ENCODE measurements at regions not wholly inside any gene's neighbourhood (a gene's known extent, or its start where the extent isn't known, plus 50 kb on each side); places are given as distances from the start of the nearest gene placed in this dataset.

DNA sequence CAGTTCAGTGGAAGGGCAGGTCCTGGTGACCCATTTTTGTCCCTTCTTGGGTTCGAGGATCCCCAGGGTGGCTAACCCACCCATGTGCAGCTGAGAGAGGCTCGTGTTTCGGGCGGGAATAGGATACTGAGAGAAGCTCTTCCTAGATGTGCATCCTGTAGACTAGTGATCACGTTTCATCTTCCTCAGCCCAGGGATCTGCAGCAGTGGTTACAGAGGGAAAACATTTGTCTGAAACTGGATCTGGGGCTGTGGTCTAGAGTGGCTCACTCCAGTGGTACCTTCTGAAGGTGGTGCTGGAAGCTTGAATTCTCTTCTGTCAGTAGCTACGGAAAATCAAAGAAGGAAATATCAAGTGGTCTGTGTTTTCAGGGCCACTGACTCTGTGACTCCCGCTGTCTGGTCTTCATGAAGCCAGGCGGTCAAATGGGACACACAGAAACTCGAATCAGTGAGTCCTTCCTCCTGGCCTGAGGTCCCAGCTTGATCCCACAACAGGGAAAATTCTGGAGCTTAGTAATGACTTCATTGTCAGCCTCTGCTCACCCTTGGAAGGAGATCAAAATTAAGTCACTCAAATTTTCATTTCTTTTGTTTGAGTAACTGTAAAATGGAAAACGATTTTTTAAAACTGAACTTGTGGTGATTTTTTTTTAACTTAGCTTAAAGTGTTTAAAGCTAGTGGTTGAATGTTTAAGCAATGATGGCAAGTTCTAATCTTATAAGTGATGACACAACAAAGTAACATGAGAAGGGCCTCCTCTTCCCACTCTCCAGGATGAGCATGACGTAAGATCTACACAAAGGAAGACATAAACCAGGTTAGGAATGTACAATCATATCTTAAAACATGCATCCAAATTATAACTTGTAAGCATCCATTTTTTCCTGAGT, 469.3 kb upstream of the KLF6 start:
- Histone ChIP-seq H3K4me3 (ENCODE audit: low read depth, low read length) (no peak overlapping the region), H3K27me3 (ENCODE audit: control insufficient read depth, insufficient read depth, low read length) (no peaks in the 10 kb centered on the region), H3K27ac (ENCODE audit: low read depth, low read length) (no peak overlapping the region), H3K36me3 (ENCODE audit: control insufficient read depth, insufficient read depth, low read length) (no peaks in the 10 kb centered on the region), H3K4me1 (ENCODE audit: control insufficient read depth, insufficient read depth, low read length) (no peaks in the 10 kb centered on the region), H3K9me3 (ENCODE audit: control insufficient read depth, insufficient read depth, low read length) (no peaks in the 10 kb centered on the region), H3K9ac (ENCODE audit: low read depth, low read length) (no peak overlapping the region)

DNA sequence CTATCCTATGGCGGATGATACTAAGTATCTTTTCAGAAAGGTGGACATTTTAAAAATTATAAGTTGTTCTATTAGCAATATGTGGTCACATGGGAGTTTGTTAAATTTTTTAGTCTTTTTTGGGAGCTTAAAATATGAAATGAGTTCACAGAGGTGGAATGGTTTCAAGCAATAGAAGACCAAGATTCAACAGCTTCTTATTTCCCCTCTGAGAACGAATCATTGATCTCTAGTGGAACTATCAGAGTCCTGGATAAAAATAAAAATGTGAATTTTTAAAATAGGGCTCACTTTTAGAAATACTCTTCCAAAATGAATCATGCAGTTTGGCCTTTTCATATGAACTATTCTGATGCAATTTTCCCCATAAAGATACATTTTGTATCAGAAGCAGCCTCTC, 467.7 kb upstream of the KLF6 start:
- Histone ChIP-seq H3K9ac (ENCODE audit: low read depth, low read length) (no peak overlapping the region), H3K27ac (ENCODE audit: low read depth, low read length) (no peak overlapping the region), H3K36me3 (ENCODE audit: control insufficient read depth, insufficient read depth, low read length) (no peaks in the 10 kb centered on the region), H3K4me1 (ENCODE audit: control insufficient read depth, insufficient read depth, low read length) (no peaks in the 10 kb centered on the region), H3K4me3 (ENCODE audit: low read depth, low read length) (no peak overlapping the region), H3K27me3 (ENCODE audit: control insufficient read depth, insufficient read depth, low read length) (no peaks in the 10 kb centered on the region), H3K9me3 (ENCODE audit: control insufficient read depth, insufficient read depth, low read length) (no peaks in the 10 kb centered on the region)

- no peak overlapping the region for H3K9ac ChIP-seq (ENCODE audit: low read depth, low read length)
- H3K27ac ChIP-seq (ENCODE audit: low read depth, low read length) = no peak overlapping the region
- H3K4me3 ChIP-seq (ENCODE audit: low read depth, low read length) = no peak overlapping the region
- no peaks in the 10 kb centered on the region for H3K27me3 ChIP-seq (ENCODE audit: control insufficient read depth, insufficient read depth, low read length)
- H3K36me3 ChIP-seq (ENCODE audit: control insufficient read depth, insufficient read depth, low read length) = no peaks in the 10 kb centered on the region
- no peaks in the 10 kb centered on the region for H3K9me3 ChIP-seq (ENCODE audit: control insufficient read depth, insufficient read depth, low read length)
- no peaks in the 10 kb centered on the region for H3K4me1 ChIP-seq (ENCODE audit: control insufficient read depth, insufficient read depth, low read length)
Measured at GRCh38 chr10:4250587-4250887, 465.5 kb upstream of the KLF6 start.

GRCh38 chr10:4249841-4250586, 465.0 kb upstream of the KLF6 start:
- no peak overlapping the region for H3K4me3 ChIP-seq (ENCODE audit: low read depth, low read length)
- H3K9ac ChIP-seq (ENCODE audit: low read depth, low read length) = no peak overlapping the region
- H3K4me1 ChIP-seq (ENCODE audit: control insufficient read depth, insufficient read depth, low read length) = no peaks in the 10 kb centered on the region
- no peaks in the 10 kb centered on the region for H3K36me3 ChIP-seq (ENCODE audit: control insufficient read depth, insufficient read depth, low read length)
- H3K27me3 ChIP-seq (ENCODE audit: control insufficient read depth, insufficient read depth, low read length) = no peaks in the 10 kb centered on the region
- no peak overlapping the region for H3K27ac ChIP-seq (ENCODE audit: low read depth, low read length)
- H3K9me3 ChIP-seq (ENCODE audit: control insufficient read depth, insufficient read depth, low read length) = no peaks in the 10 kb centered on the region

GRCh38 chr10:4247379-4247778, 462.4 kb upstream of the KLF6 start:
- no peak overlapping the region for H3K9ac ChIP-seq (ENCODE audit: low read depth, low read length)
- no peaks in the 10 kb centered on the region for H3K9me3 ChIP-seq (ENCODE audit: control insufficient read depth, insufficient read depth, low read length)
- no peak overlapping the region for H3K4me3 ChIP-seq (ENCODE audit: low read depth, low read length)
- H3K27me3 ChIP-seq (ENCODE audit: control insufficient read depth, insufficient read depth, low read length) = no peaks in the 10 kb centered on the region
- no peaks in the 10 kb centered on the region for H3K36me3 ChIP-seq (ENCODE audit: control insufficient read depth, insufficient read depth, low read length)
- peaks cover 7% of the 10 kb centered on the region for H3K4me1 ChIP-seq (ENCODE audit: control insufficient read depth, insufficient read depth, low read length)
- H3K27ac ChIP-seq (ENCODE audit: low read depth, low read length) = no peak overlapping the region

- H3K36me3 ChIP-seq (ENCODE audit: control insufficient read depth, insufficient read depth, low read length) = no peaks in the 10 kb centered on the region
- no peak overlapping the region for H3K27ac ChIP-seq (ENCODE audit: low read depth, low read length)
- no peaks in the 10 kb centered on the region for H3K9me3 ChIP-seq (ENCODE audit: control insufficient read depth, insufficient read depth, low read length)
- no peak overlapping the region for H3K9ac ChIP-seq (ENCODE audit: low read depth, low read length)
- H3K27me3 ChIP-seq (ENCODE audit: control insufficient read depth, insufficient read depth, low read length) = no peaks in the 10 kb centered on the region
- H3K4me1 ChIP-seq (ENCODE audit: control insufficient read depth, insufficient read depth, low read length) = peaks cover 12% of the 10 kb centered on the region
- no peak overlapping the region for H3K4me3 ChIP-seq (ENCODE audit: low read depth, low read length)
Measured at GRCh38 chr10:4246881-4247358, 461.9 kb upstream of the KLF6 start.

GRCh38 chr10:4243651-4244050, 458.6 kb upstream of the KLF6 start:
- no peak overlapping the region for H3K9ac ChIP-seq (ENCODE audit: low read depth, low read length)
- no peaks in the 10 kb centered on the region for H3K27me3 ChIP-seq (ENCODE audit: control insufficient read depth, insufficient read depth, low read length)
- H3K36me3 ChIP-seq (ENCODE audit: control insufficient read depth, insufficient read depth, low read length) = no peaks in the 10 kb centered on the region
- peaks cover 28% of the 10 kb centered on the region for H3K4me1 ChIP-seq (ENCODE audit: control insufficient read depth, insufficient read depth, low read length)
- peak overlapping the region; percentile 27 for H3K27ac ChIP-seq (ENCODE audit: low read depth, low read length)
- H3K4me3 ChIP-seq (ENCODE audit: low read depth, low read length) = no peak overlapping the region
- no peaks in the 10 kb centered on the region for H3K9me3 ChIP-seq (ENCODE audit: control insufficient read depth, insufficient read depth, low read length)

DNA sequence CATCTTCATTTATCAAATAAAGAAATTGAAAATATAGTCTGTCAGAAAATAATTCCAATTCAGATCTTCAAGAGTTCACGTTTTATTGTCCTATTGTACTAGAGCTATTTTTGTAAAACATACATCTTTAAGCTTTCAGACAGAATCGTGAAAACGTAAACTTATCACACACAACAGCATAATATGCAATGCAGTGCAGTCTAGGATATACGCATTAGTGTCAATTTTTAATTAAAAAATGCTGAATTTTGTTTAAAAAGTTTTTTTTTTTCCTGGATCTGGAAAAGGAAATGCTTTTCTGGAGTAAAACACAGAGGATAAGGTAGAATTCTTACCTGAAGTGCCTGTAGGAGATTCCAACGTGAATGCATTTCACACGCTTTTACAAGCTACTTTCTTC, 458.2 kb upstream of the KLF6 start:
- Histone ChIP-seq H3K36me3 (ENCODE audit: control insufficient read depth, insufficient read depth, low read length) (no peaks in the 10 kb centered on the region), H3K4me3 (ENCODE audit: low read depth, low read length) (no peak overlapping the region), H3K27me3 (ENCODE audit: control insufficient read depth, insufficient read depth, low read length) (no peaks in the 10 kb centered on the region), H3K9ac (ENCODE audit: low read depth, low read length) (no peak overlapping the region), H3K9me3 (ENCODE audit: control insufficient read depth, insufficient read depth, low read length) (no peaks in the 10 kb centered on the region), H3K27ac (ENCODE audit: low read depth, low read length) (peak overlapping the region; percentile 91), H3K4me1 (ENCODE audit: control insufficient read depth, insufficient read depth, low read length) (peaks cover 28% of the 10 kb centered on the region)

GRCh38 chr10:4242561-4243035, 457.6 kb upstream of the KLF6 start:
- peaks cover 28% of the 10 kb centered on the region for H3K4me1 ChIP-seq (ENCODE audit: control insufficient read depth, insufficient read depth, low read length)
- no peaks in the 10 kb centered on the region for H3K27me3 ChIP-seq (ENCODE audit: control insufficient read depth, insufficient read depth, low read length)
- H3K36me3 ChIP-seq (ENCODE audit: control insufficient read depth, insufficient read depth, low read length) = no peaks in the 10 kb centered on the region
- H3K4me3 ChIP-seq (ENCODE audit: low read depth, low read length) = no peak overlapping the region
- peak overlapping the region; percentile 91 for H3K27ac ChIP-seq (ENCODE audit: low read depth, low read length)
- no peaks in the 10 kb centered on the region for H3K9me3 ChIP-seq (ENCODE audit: control insufficient read depth, insufficient read depth, low read length)
- H3K9ac ChIP-seq (ENCODE audit: low read depth, low read length) = no peak overlapping the region

GRCh38 chr10:4241724-4242345, 456.8 kb upstream of the KLF6 start:
- H3K9me3 ChIP-seq (ENCODE audit: control insufficient read depth, insufficient read depth, low read length) = peaks cover 2% of the 10 kb centered on the region; the same call in 1 of the 2 replicates
- no peak overlapping the region for H3K9ac ChIP-seq (ENCODE audit: low read depth, low read length)
- no peak overlapping the region for H3K4me3 ChIP-seq (ENCODE audit: low read depth, low read length)
- H3K27ac ChIP-seq (ENCODE audit: low read depth, low read length) = peak overlapping the region; percentile 91
- H3K4me1 ChIP-seq (ENCODE audit: control insufficient read depth, insufficient read depth, low read length) = peaks cover 28% of the 10 kb centered on the region
- H3K36me3 ChIP-seq (ENCODE audit: control insufficient read depth, insufficient read depth, low read length) = no peaks in the 10 kb centered on the region
- H3K27me3 ChIP-seq (ENCODE audit: control insufficient read depth, insufficient read depth, low read length) = no peaks in the 10 kb centered on the region

All from HUES48 (cell line).